ENCODE measurements at regions not wholly inside any gene's neighbourhood (a gene's known extent, or its start where the extent isn't known, plus 50 kb on each side); places are given as distances from the start of the nearest gene placed in this dataset.
"Not testable (repeated sequence)": the region's sequence is repeated elsewhere in the genome, so short reads cannot be mapped to it uniquely, and the experiment has no call there.

DNA sequence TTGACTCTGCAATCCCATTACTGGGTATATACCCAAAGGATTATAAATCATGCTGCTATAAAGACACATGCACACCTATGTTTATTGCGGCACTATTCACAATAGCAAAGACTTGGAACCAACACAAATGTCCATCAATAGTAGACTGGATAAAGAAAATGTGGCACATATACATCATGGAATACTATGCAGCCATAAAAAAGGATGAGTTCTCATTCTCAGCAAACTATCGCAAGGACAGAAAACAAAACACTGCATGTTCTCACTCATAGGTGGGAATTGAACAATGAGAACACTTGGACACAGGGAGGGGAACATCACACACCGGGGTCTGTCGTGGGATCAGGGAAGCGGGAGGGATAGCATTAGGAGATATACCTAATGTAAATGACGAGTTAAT lies 81.1 kb upstream of the USP24 start:
- TF ChIP-seq, protein P1, sequence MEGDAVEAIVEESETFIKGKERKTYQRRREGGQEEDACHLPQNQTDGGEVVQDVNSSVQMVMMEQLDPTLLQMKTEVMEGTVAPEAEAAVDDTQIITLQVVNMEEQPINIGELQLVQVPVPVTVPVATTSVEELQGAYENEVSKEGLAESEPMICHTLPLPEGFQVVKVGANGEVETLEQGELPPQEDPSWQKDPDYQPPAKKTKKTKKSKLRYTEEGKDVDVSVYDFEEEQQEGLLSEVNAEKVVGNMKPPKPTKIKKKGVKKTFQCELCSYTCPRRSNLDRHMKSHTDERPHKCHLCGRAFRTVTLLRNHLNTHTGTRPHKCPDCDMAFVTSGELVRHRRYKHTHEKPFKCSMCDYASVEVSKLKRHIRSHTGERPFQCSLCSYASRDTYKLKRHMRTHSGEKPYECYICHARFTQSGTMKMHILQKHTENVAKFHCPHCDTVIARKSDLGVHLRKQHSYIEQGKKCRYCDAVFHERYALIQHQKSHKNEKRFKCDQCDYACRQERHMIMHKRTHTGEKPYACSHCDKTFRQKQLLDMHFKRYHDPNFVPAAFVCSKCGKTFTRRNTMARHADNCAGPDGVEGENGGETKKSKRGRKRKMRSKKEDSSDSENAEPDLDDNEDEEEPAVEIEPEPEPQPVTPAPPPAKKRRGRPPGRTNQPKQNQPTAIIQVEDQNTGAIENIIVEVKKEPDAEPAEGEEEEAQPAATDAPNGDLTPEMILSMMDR (IDR thresholded peaks at IDR 0.05) = not testable (repeated sequence)
- not testable (repeated sequence) for TF ChIP-seq ZFX (IDR thresholded peaks at IDR 0.05; ENCODE audit: borderline replicate concordance)

Measured in 22Rv1 (cell line).